ENCODE measurements at regions not wholly inside any gene's neighbourhood (a gene's known extent, or its start where the extent isn't known, plus 50 kb on each side); places are given as distances from the start of the nearest gene placed in this dataset.

DNA sequence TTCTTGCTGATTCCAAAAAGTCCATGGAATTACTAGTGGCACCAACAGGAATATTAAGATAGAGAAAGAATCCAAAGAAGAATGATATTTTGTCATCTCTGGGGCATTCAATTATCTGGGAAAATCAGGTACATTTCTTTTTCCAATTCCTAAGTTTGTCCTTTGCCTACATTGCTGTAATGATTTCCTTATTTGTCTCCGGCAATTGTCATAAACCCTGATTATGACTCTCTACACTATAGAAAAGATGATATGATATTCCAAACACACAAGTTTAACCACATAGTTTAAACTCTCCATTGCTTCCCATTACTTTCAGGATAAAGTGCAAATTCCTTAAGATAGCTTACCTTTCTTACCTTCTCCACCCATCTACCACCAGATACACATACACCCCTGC, 647.0 kb downstream of the PLPP3 start:
- TF ChIP-seq, protein P1, sequence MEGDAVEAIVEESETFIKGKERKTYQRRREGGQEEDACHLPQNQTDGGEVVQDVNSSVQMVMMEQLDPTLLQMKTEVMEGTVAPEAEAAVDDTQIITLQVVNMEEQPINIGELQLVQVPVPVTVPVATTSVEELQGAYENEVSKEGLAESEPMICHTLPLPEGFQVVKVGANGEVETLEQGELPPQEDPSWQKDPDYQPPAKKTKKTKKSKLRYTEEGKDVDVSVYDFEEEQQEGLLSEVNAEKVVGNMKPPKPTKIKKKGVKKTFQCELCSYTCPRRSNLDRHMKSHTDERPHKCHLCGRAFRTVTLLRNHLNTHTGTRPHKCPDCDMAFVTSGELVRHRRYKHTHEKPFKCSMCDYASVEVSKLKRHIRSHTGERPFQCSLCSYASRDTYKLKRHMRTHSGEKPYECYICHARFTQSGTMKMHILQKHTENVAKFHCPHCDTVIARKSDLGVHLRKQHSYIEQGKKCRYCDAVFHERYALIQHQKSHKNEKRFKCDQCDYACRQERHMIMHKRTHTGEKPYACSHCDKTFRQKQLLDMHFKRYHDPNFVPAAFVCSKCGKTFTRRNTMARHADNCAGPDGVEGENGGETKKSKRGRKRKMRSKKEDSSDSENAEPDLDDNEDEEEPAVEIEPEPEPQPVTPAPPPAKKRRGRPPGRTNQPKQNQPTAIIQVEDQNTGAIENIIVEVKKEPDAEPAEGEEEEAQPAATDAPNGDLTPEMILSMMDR (IDR thresholded peaks at IDR 0.05), result no peak
- TF ChIP-seq POLR2A (IDR thresholded peaks at IDR 0.05) (no peak), EP300 (IDR thresholded peaks at IDR 0.05) (no peak)

Measured in ovary (tissue), 3 donors.